Activated CD4-positive, alpha-beta T cell treated with anti-CD3 and anti-CD28 coated beads for 36 hours (primary cell): ENCODE measurements at regions not wholly inside any gene's neighbourhood (a gene's known extent, or its start where the extent isn't known, plus 50 kb on each side); places are given as distances from the start of the nearest gene placed in this dataset.

Experiments
- ATAC-seq: fragments of 200-7000 bp; cut with Tn5 transposase; one replicate; pipeline ENCODE4 v1.10.0; 2021; ENCODE audit warnings: mild to moderate bottlenecking, moderate library complexity
- CTCF ChIA-PET: fragments of 350-600 bp; sonication (Branson Sonifier 250); formaldehyde crosslinking; loops from one replicate; lab custom pipeline; 2021; ENCODE audit warnings: antibody characterized with exemption; lab: Charles Lee
- POLR2A ChIA-PET: fragments of 350-600 bp; sonication (Branson Sonifier 250); formaldehyde crosslinking; loops from one replicate; lab custom pipeline; 2021; ENCODE audit warnings: antibody characterized with exemption, inconsistent platforms; lab: Charles Lee
- DNase-seq: peaks from one replicate; pipeline ENCODE4 v3.0.0-alpha.2; 2020
- H3K27ac Mint-ChIP-seq: one replicate; pipeline ENCODE4 v1.8.0; 2021; ENCODE audit warnings: mixed read lengths
- H3K27me3 Mint-ChIP-seq: one replicate; pipeline ENCODE4 v1.8.0; 2021; ENCODE audit warnings: mixed read lengths
- H3K36me3 Mint-ChIP-seq: one replicate; pipeline ENCODE4 v1.8.0; 2021; ENCODE audit warnings: low read depth, mixed read lengths
- H3K4me1 Mint-ChIP-seq: one replicate; pipeline ENCODE4 v1.8.0; 2021; ENCODE audit warnings: mixed read lengths
- H3K4me3 Mint-ChIP-seq: one replicate; pipeline ENCODE4 v1.8.0; 2021; ENCODE audit warnings: mild to moderate bottlenecking, moderate library complexity, mixed read lengths
- H3K9me3 Mint-ChIP-seq: one replicate; pipeline ENCODE4 v1.8.0; 2021; ENCODE audit warnings: low read depth, mixed read lengths
- intact Hi-C, 2 experiments: fragments of 100-400 bp; cut with DNase I in 1 of 2; cut with micrococcal nuclease in 1 of 2; formaldehyde crosslinking; loops; one replicate each; pipeline versions ENCODE4 v1.14.2 to v1.15.1; 2022 to 2024; cut with DNase I, micrococcal nuclease

DNA sequence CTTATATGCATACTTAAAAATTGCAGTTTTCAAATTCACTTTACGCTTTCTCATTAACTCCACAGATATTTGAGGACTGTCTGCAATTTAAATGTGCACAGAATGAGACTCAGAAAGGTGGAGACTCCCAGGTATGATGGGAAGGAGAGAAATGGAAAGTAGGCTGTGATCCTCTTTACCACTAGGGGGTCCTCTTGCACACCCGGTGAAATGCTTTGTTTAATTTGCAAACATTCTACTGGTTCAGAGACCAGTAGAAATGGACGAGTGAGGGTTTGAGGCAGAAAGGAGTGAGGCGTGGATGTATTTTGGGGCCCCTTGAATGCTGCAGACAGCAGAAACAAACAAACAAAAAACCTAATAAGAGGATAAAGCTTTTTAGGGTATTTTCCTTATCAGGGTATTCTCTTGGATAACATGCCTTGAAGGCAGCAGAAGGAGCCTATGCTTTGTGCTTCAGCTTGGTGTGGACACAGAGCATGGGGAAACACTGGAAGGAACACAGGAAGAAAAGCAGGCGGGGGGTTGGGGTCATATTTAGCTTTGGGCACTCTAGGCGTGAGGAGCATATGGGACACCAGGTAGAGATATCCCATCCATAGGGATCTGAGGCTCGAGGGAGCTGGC lies 410.1 kb downstream of the DMRT2 start:
- H3K4me1 Mint-ChIP-seq, result peaks cover 4% of the 10 kb centered on the region
- H3K27ac Mint-ChIP-seq, result no peak overlapping the region
- H3K9me3 Mint-ChIP-seq, result no peaks in the 10 kb centered on the region
- DNase-seq (peak; percentile 30), ATAC-seq (peak; percentile 42)
- no peak overlapping the region for H3K4me3 Mint-ChIP-seq
- CTCF ChIA-PET, result interaction anchor here (0.5 to 1.0 kb wide), 3 partner anchors 12 to 625 kb away, joined by 3 to 5 read pairs (median 4); no protein-coding TSS in a partner anchor
- peaks cover 10% of the 10 kb centered on the region for H3K27me3 Mint-ChIP-seq
- no peaks in the 10 kb centered on the region for H3K36me3 Mint-ChIP-seq
- intact Hi-C loops, result loop anchor here (1.0 to 10.0 kb wide), 3 partner anchors 145 to 625 kb away; no protein-coding TSS in a partner anchor
- POLR2A ChIA-PET, result interaction anchor here (0.6 kb wide), 1 partner anchor 620 kb away, joined by 3 read pairs; no protein-coding TSS in a partner anchor

DNA sequence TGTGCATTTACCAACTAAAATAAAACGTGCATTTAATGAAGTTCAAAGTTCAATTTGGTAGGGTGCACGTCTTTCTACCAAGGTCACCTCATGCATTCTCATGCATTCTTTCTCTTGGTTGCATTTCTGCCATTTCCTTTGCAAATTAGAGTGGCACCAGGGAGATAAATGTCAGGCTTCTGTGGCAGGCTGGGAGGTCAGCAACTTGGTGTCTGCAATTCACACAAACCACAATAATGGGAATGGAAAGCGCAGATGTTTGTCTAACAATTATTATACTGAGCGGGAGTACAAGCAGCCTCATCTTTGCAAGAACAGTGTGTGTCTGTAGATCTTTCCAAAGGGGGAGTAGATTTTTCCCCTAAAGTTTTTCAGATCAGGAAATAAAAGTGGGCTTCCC lies 411.7 kb downstream of the DMRT2 start:
- no peak overlapping the region for H3K4me3 Mint-ChIP-seq
- intact Hi-C loops, result loop anchor here (2.0 to 10.0 kb wide), 2 partner anchors 143 to 623 kb away; no protein-coding TSS in a partner anchor
- DNase-seq (no peak), ATAC-seq (no peak)
- H3K36me3 Mint-ChIP-seq, result no peaks in the 10 kb centered on the region
- H3K27ac Mint-ChIP-seq, result no peak overlapping the region
- H3K27me3 Mint-ChIP-seq, result peaks cover 7% of the 10 kb centered on the region
- peaks cover 4% of the 10 kb centered on the region for H3K4me1 Mint-ChIP-seq
- H3K9me3 Mint-ChIP-seq, result no peaks in the 10 kb centered on the region
- CTCF ChIA-PET, result interaction anchor here (0.8 kb wide), 1 partner anchor 83 kb away, joined by 4 read pairs; no protein-coding TSS in a partner anchor
- POLR2A ChIA-PET, result no interaction called here

DNA sequence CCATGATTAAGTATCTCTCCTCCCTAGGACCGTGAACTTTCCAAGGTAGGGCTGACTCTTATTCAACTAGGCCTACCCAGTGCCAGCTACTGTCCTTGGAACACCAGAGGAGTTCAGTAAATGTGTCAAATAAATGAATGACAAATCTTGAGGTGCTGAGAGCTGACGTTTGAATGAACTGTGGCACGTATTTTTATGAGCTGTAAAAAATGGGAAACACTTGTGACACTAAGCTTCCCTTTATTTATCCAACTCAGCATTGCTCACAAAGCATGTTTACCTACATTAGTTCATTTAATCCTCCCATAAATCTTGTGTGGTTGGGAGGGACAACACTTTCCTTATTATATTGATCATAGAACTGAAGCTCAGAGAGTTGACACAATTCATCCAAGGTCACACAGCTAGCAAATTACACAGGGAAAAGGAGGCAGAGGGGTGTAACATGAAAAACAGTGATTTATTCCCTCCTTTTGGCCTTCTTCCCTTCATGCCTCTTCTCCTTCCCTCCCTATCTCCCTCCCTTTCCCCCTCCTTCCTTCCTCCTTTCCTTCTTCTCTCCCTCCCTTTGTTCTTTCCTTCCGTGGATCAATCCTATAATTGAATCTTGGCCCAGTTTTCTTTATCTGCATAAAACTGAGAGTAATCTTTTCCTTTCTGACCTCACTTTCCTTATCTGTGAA lies 412.6 kb downstream of the DMRT2 start:
- DNase-seq (no peak), ATAC-seq (no peak)
- no peaks in the 10 kb centered on the region for H3K9me3 Mint-ChIP-seq
- peaks cover 4% of the 10 kb centered on the region for H3K4me1 Mint-ChIP-seq
- no peaks in the 10 kb centered on the region for H3K36me3 Mint-ChIP-seq
- no peak overlapping the region for H3K27ac Mint-ChIP-seq
- ChIA-PET POLR2A (interaction anchor here (0.8 kb wide), 1 partner anchor 713 kb away, joined by 3 read pairs; no protein-coding TSS in a partner anchor), CTCF (interaction anchor here (0.5 to 1.1 kb wide), 3 partner anchors 84 to 374 kb away, joined by 3 to 4 read pairs (median 3); no protein-coding TSS in a partner anchor)
- peaks cover 5% of the 10 kb centered on the region for H3K27me3 Mint-ChIP-seq
- H3K4me3 Mint-ChIP-seq, result no peak overlapping the region
- intact Hi-C loops, result loop anchor here (10.0 kb wide), 1 partner anchor 622 kb away; no protein-coding TSS in a partner anchor

DNA sequence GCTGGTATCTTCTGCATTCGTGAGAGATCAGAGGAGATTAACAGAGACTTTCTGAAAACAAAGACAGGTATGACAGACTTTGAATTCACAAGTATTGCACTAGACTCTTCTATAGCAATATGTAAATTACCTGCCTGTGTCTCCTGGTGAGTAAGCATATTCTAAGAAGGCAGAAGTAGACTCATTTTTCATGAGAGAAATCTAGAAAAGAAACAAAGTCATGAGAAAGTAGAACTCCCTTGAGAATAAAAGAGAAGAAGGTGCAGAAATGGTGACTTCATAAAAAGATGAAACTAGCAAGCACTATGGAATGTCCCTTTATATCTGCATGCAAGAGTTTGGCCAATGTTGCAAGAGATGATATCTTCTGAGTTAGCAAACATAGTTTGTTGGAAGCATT lies 419.8 kb downstream of the DMRT2 start:
- peaks cover 10% of the 10 kb centered on the region for H3K27me3 Mint-ChIP-seq
- peak; percentile 93 for ATAC-seq
- H3K27ac Mint-ChIP-seq, result no peak overlapping the region
- no peaks in the 10 kb centered on the region for H3K9me3 Mint-ChIP-seq
- H3K36me3 Mint-ChIP-seq, result no peaks in the 10 kb centered on the region
- ChIA-PET CTCF (no interaction called here), POLR2A (no interaction called here)
- intact Hi-C loops, result loop anchor here (5.0 to 10.0 kb wide), 2 partner anchors 407 to 615 kb away; no protein-coding TSS in a partner anchor
- H3K4me3 Mint-ChIP-seq, result no peak overlapping the region
- H3K4me1 Mint-ChIP-seq, result peaks cover 6% of the 10 kb centered on the region
- no peak for DNase-seq

DNA sequence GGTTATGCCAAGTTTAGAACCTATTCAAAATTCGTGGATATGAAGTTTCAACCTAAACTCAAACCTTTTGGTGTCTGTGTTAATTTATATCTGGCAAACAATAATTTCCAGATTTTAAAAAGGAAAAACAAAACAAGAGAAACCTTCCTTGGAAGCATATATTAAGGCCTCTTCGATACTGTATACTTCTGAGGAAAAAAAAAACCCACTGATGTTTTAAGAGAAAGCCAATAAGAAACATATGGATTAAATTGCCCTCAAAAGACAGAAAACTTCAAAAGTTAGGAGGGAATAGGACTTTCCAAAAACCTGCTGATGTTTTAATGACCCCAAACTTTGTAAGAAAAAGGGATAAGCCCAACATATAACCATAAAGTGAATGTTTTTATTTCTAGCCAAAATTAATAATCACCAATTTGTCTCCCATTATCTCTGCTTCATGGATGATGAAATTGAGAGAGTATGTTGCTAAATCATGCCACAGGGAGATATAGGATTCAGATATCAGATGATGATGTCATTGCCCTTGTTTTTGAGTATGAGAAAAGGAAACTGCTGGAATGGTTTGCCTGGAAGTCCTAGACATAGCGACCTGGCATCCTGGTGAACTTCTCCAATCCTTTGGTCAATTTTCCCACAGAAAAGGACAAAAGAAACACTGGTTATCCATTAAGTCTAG lies 423.9 kb downstream of the DMRT2 start:
- CTCF ChIA-PET, result interaction anchor here (0.6 kb wide), 1 partner anchor 117 kb away, joined by 3 read pairs; no protein-coding TSS in a partner anchor
- Mint-ChIP-seq H3K27ac (no peak overlapping the region), H3K27me3 (peaks cover 11% of the 10 kb centered on the region), H3K36me3 (no peaks in the 10 kb centered on the region), H3K9me3 (peaks cover 3% of the 10 kb centered on the region), H3K4me1 (peaks cover 6% of the 10 kb centered on the region), H3K4me3 (no peak overlapping the region)
- DNase-seq, result no peak
- intact Hi-C loops, result no loop called here
- ATAC-seq, result no peak
- POLR2A ChIA-PET, result no interaction called here

DNA sequence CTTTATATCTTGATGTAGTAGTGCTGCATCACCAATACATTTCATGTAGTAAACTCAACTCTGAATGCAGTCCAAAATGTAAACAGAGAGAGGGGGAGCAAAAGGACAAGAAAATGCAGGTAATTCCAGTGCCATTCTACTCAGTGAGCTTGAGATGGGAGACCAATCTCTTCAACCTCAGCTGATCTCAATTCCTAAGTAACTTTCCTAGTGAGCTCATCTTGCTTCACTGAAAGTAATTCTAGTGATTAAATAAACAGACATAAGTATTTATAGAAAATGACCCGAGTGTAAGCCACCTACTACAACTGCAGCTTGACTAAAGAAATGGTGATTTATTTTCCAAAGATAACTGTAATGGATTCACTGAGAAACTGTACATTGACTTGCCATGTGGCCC lies 424.5 kb downstream of the DMRT2 start:
- Mint-ChIP-seq H3K4me1 (peaks cover 6% of the 10 kb centered on the region), H3K27me3 (peaks cover 11% of the 10 kb centered on the region), H3K36me3 (no peaks in the 10 kb centered on the region), H3K27ac (no peak overlapping the region), H3K4me3 (no peak overlapping the region), H3K9me3 (peaks cover 3% of the 10 kb centered on the region)
- DNase-seq, result no peak
- intact Hi-C loops, result no loop called here
- CTCF ChIA-PET, result interaction anchor here (0.6 kb wide), 1 partner anchor 118 kb away, joined by 3 read pairs; no protein-coding TSS in a partner anchor
- POLR2A ChIA-PET, result no interaction called here
- ATAC-seq, result no peak

DNA sequence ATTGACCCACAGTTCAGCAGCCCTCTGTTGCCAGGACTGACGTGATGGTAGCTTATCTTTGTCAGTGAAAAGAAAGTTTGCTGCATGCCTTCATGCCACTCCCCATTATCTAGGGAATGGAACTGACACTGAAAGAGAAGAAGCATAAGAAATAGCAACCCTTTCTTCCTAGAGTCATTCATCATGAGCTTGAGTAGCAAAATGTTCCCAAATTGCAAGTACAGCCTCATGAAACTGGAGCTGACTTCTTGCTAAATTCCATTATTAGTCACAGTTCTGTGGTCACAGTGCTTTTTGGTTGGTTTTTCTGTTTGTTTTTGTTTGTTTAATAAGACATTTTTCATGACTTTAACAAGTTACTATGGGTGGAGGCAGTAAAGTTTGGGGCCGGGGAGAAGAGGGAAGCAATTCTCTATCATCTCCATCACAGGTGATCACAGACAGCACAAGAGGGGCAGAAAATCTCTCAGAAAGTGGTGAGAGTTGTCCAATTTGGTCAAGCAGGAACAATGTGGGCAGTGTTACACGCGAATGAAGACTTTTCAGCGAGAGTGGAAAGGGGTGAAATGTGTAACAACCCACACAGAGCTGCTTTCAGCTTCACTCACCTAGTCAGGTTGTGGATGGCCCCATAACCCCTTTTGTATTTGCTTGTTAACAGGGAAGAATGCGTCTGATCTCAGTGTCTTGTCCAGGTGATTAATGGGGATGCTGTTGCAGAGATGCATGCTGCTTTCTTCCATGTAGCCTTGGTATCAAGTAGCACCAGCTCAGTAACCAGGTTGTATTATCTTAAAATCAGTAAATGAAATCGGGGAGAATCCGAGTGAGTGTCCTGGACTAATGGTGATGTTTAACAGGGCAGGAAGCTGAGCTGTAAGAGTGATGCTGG lies 440.4 kb downstream of the DMRT2 start:
- DNase-seq, result peak; percentile 12
- no peak overlapping the region for H3K4me3 Mint-ChIP-seq
- intact Hi-C loops, result no loop called here
- CTCF ChIA-PET, result no interaction called here
- H3K27ac Mint-ChIP-seq, result peak overlapping the region; percentile 67
- peaks cover 7% of the 10 kb centered on the region for H3K27me3 Mint-ChIP-seq
- POLR2A ChIA-PET, result no interaction called here
- peaks cover 2% of the 10 kb centered on the region for H3K9me3 Mint-ChIP-seq
- H3K4me1 Mint-ChIP-seq, result peaks cover 5% of the 10 kb centered on the region
- peak; percentile 57 for ATAC-seq
- no peaks in the 10 kb centered on the region for H3K36me3 Mint-ChIP-seq

DNA sequence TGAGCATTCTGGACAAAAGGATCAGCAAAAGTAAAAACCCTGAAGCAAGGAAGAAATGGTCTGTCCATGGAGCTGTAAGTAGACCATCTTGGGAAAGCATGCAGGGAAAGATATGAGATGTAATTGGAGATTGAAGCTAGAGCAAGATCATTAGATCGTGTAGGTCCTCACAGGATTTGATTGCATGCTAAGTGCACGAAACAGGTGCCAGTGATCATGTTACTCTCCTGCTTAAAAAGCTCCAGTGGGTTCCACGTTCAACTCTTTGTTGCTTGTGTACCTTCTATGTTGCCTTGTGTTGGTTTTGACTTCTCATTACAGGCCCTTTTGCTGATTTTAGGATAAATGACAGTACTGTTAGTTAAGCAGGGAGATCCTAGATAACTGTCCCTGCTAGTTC lies 442.0 kb downstream of the DMRT2 start:
- Mint-ChIP-seq H3K4me3 (no peak overlapping the region), H3K36me3 (no peaks in the 10 kb centered on the region), H3K27me3 (peaks cover 7% of the 10 kb centered on the region), H3K27ac (no peak overlapping the region), H3K9me3 (peaks cover 2% of the 10 kb centered on the region), H3K4me1 (peaks cover 5% of the 10 kb centered on the region)
- DNase-seq (no peak), ATAC-seq (no peak)
- intact Hi-C loops, result no loop called here
- CTCF ChIA-PET, result no interaction called here
- POLR2A ChIA-PET, result no interaction called here

DNA sequence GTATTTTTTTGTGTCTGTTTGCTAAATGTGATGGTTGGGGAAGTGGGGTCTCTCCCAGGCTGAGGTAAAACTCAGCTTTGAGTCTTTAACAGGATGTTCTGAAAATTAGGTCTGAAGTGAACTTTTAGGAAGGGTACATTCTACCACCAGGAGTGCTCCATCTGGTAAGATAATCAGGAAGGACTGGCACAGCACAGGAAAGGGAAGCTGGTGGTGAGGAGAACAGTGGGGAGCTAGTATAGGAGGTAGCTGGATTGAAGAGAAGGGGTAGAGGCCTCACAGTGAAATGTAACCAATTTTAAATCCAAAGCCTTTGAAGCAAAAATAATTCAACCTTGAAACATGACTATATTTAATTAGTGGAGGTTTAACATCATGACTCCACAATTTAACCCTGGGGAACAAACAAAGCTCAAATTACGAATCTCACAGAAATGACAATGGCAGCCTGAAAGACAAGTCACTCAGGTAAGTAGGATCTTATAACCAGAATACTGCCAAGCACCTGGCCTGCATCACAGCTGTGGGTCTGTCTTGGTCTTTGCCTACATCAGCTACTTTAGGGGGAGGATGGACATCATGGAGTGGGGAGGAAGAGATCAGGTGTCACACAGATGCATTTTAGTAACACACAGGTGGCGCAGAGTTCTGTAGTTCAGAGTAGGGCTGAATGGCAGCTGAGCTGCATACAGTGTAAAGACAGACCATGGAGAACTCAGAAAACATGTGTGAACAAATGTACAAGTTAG lies 445.3 kb downstream of the DMRT2 start:
- ATAC-seq (no peak), DNase-seq (no peak)
- no peak overlapping the region for H3K4me3 Mint-ChIP-seq
- no peaks in the 10 kb centered on the region for H3K36me3 Mint-ChIP-seq
- ChIA-PET POLR2A (interaction anchor here (0.5 kb wide), 1 partner anchor 889 kb away, joined by 5 read pairs; no protein-coding TSS in a partner anchor), CTCF (interaction anchor here (0.7 kb wide), 2 partner anchors 234 to 238 kb away, joined by 3 to 4 read pairs; no protein-coding TSS in a partner anchor)
- intact Hi-C loops, result no loop called here
- H3K9me3 Mint-ChIP-seq, result no peaks in the 10 kb centered on the region
- H3K27me3 Mint-ChIP-seq, result peaks cover 4% of the 10 kb centered on the region
- no peak overlapping the region for H3K27ac Mint-ChIP-seq
- peaks cover 4% of the 10 kb centered on the region for H3K4me1 Mint-ChIP-seq

DNA sequence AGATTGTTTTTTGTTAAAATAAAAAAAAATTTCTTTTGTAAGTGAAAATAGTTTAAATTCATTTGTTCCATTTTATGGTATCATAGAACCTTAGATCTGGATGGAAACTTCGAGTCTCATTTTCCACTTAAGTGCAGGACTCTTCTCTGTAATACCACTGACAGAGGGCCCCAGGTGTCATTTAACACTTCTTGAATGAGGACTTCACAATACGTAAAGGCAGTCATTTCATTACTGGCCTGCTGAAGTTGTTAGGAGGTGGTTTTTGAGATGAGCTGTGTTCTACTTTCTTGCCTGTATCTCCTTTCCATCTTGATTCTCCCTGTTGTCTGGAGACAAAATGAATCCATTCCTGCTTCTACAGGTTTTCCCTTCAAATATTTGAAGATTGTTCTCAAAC lies 455.3 kb downstream of the DMRT2 start:
- Mint-ChIP-seq H3K4me1 (no peaks in the 10 kb centered on the region), H3K9me3 (no peaks in the 10 kb centered on the region), H3K27me3 (peaks cover 4% of the 10 kb centered on the region), H3K4me3 (no peak overlapping the region), H3K27ac (no peak overlapping the region), H3K36me3 (no peaks in the 10 kb centered on the region)
- ATAC-seq, result peak; percentile 74
- intact Hi-C loops, result no loop called here
- DNase-seq, result peak; percentile 9
- ChIA-PET POLR2A (no interaction called here), CTCF (interaction anchor here (0.5 to 1.3 kb wide), 2 partner anchors 8 to 1100 kb away, joined by 3 read pairs; no protein-coding TSS in a partner anchor)
